GM19351 (cell line): ENCODE measurements at regions not wholly inside any gene's neighbourhood (a gene's known extent, or its start where the extent isn't known, plus 50 kb on each side); places are given as distances from the start of the nearest gene placed in this dataset.

Source experiments
- ATAC-seq: cut with Tn5 transposase; IDR thresholded peaks from one replicate; pipeline ENCODE4 v1.9.1; 2021; ENCODE audit warnings: mild to moderate bottlenecking, moderate library complexity; ENCODE audit not compliant: unreplicated experiment

GRCh38 chr3:178058629-178059028, 477.6 kb upstream of the KCNMB2 start:
- ATAC-seq = no peak

GRCh38 chr3:178059119-178059518, 477.1 kb upstream of the KCNMB2 start:
- ATAC-seq = no peak

- ATAC-seq = no peak
Observed at GRCh38 chr3:178059836-178060235, 476.4 kb upstream of the KCNMB2 start.

GRCh38 chr3:178060407-178060806, 475.8 kb upstream of the KCNMB2 start:
- no peak for ATAC-seq

GRCh38 chr3:178062126-178062525, 474.1 kb upstream of the KCNMB2 start:
- ATAC-seq = no peak

GRCh38 chr3:178063461-178063860, 472.8 kb upstream of the KCNMB2 start:
- no peak for ATAC-seq

- ATAC-seq = no peak
Observed at GRCh38 chr3:178067721-178068120, 468.5 kb upstream of the KCNMB2 start.

GRCh38 chr3:178072391-178073305, 463.6 kb upstream of the KCNMB2 start:
- ATAC-seq = no peak

- no peak for ATAC-seq
Observed at GRCh38 chr3:178073366-178073765, 462.9 kb upstream of the KCNMB2 start.

GRCh38 chr3:178075344-178075743, 460.9 kb upstream of the KCNMB2 start:
- no peak for ATAC-seq

- no peak for ATAC-seq
Observed at GRCh38 chr3:178078953-178079352, 457.3 kb upstream of the KCNMB2 start.

- no peak for ATAC-seq
Observed at GRCh38 chr3:178079966-178080365, 456.3 kb upstream of the KCNMB2 start.

- ATAC-seq = no peak
Observed at GRCh38 chr3:178082326-178082906, 453.8 kb upstream of the KCNMB2 start.

GRCh38 chr3:178083906-178084866, 452.1 kb upstream of the KCNMB2 start:
- ATAC-seq = no peak

- ATAC-seq = no peak
Observed at GRCh38 chr3:178084938-178085816, 451.1 kb upstream of the KCNMB2 start.

GRCh38 chr3:178085817-178086123, 450.5 kb upstream of the KCNMB2 start:
- ATAC-seq = no peak

- no peak for ATAC-seq
Observed at GRCh38 chr3:178086144-178086825, 450.0 kb upstream of the KCNMB2 start.

GRCh38 chr3:178087376-178087775, 448.9 kb upstream of the KCNMB2 start:
- no peak for ATAC-seq

GRCh38 chr3:178088963-178089362, 447.3 kb upstream of the KCNMB2 start:
- ATAC-seq = no peak

- ATAC-seq = no peak
Observed at GRCh38 chr3:178090899-178091298, 445.3 kb upstream of the KCNMB2 start.
